Right ventricle myocardium superior (tissue), 1 donor: ENCODE measurements at regions not wholly inside any gene's neighbourhood (a gene's known extent, or its start where the extent isn't known, plus 50 kb on each side); places are given as distances from the start of the nearest gene placed in this dataset.

ENCODE experiments used
- ATAC-seq: fragments of 200-7000 bp; cut with Tn5 transposase; one replicate; pipeline ENCODE4 v1.9.1; 2020; ENCODE audit warnings: mild to moderate bottlenecking; ENCODE audit not compliant: poor library complexity
- DNase-seq: peaks from one replicate; pipeline ENCODE4 v3.0.0-alpha.2; 2020
- intact Hi-C: fragments of 100-400 bp; cut with DNase I; formaldehyde crosslinking; loops from one replicate; pipeline ENCODE4 v1.11.2; 2022
- donor health status: DM: no; HTN: yes; CAD: no; lungs with severe emphysema.

GRCh38 chr2:121994238-121995206 lies 239.1 kb downstream of the TSN start:
- intact Hi-C loops = no loop called here
- ATAC-seq = no peak
- no peak for DNase-seq

- DNase-seq = no peak
- intact Hi-C loops = no loop called here
- no peak for ATAC-seq
Measured at GRCh38 chr2:121998751-121999150, 243.3 kb downstream of the TSN start.

GRCh38 chr2:121999264-121999663 lies 243.8 kb downstream of the TSN start:
- ATAC-seq (no peak), DNase-seq (no peak)
- intact Hi-C loops = no loop called here

GRCh38 chr2:122000556-122001340 lies 245.3 kb downstream of the TSN start:
- ATAC-seq = no peak
- intact Hi-C loops = no loop called here
- DNase-seq = no peak

- intact Hi-C loops = no loop called here
- ATAC-seq = no peak
- no peak for DNase-seq
Measured at GRCh38 chr2:122001441-122001874, 246.0 kb downstream of the TSN start.

GRCh38 chr2:122003196-122003940 lies 247.9 kb downstream of the TSN start:
- DNase-seq (no peak), ATAC-seq (no peak)
- intact Hi-C loops = no loop called here

GRCh38 chr2:122007126-122007525 lies 251.7 kb downstream of the TSN start:
- intact Hi-C loops = no loop called here
- DNase-seq (no peak), ATAC-seq (no peak)

GRCh38 chr2:122007577-122007976 lies 252.1 kb downstream of the TSN start:
- no peak for ATAC-seq
- DNase-seq = no peak
- intact Hi-C loops = no loop called here

- intact Hi-C loops = no loop called here
Measured at GRCh38 chr2:122009561-122009960, 254.1 kb downstream of the TSN start.

GRCh38 chr2:122011493-122012270 lies 256.2 kb downstream of the TSN start:
- DNase-seq = no peak
- no peak for ATAC-seq
- intact Hi-C loops = no loop called here

More at GRCh38 chr2:122009561-122009960, 254.1 kb downstream of the TSN start:
- ATAC-seq (no peak), DNase-seq (no peak)

- DNase-seq = no peak
- no peak for ATAC-seq
- intact Hi-C loops = no loop called here
Measured at GRCh38 chr2:122018736-122019135, 263.3 kb downstream of the TSN start.

GRCh38 chr2:122019724-122020123 lies 264.3 kb downstream of the TSN start:
- ATAC-seq = peak; percentile 34
- no peak for DNase-seq
- intact Hi-C loops = no loop called here

GRCh38 chr2:122020377-122020776 lies 264.9 kb downstream of the TSN start:
- no peak for DNase-seq
- intact Hi-C loops = no loop called here
- ATAC-seq = no peak

- ATAC-seq (no peak), DNase-seq (no peak)
- intact Hi-C loops = no loop called here
Measured at GRCh38 chr2:122021941-122022340, 266.5 kb downstream of the TSN start.

GRCh38 chr2:122022531-122022930 lies 267.1 kb downstream of the TSN start:
- DNase-seq (no peak), ATAC-seq (no peak)
- intact Hi-C loops = no loop called here

GRCh38 chr2:122023059-122023864 lies 267.8 kb downstream of the TSN start:
- ATAC-seq = no peak
- DNase-seq = no peak
- intact Hi-C loops = no loop called here

GRCh38 chr2:122027510-122028217 lies 272.2 kb downstream of the TSN start:
- intact Hi-C loops = no loop called here
- no peak for DNase-seq

More at GRCh38 chr2:122027510-122028217, 272.2 kb downstream of the TSN start:
- ATAC-seq = no peak
